Activated CD8-positive, alpha-beta memory T cell treated with anti-CD3 and anti-CD28 coated beads for 48 hours (primary cell): ENCODE measurements at regions not wholly inside any gene's neighbourhood (a gene's known extent, or its start where the extent isn't known, plus 50 kb on each side); places are given as distances from the start of the nearest gene placed in this dataset.

Experiments used
- DNase-seq, 3 experiments: peaks; one replicate each; pipeline ENCODE4 v3.0.0-alpha.2; 2020; ENCODE audit warnings: low read depth in 2 of 3, low spot score in 2 of 3

GRCh38 chr1:18011703-18012102 is 95.9 kb upstream of the IGSF21 start:
- DNase-seq, result no peak

- no peak for DNase-seq
Measured at GRCh38 chr1:18012686-18013085, 94.9 kb upstream of the IGSF21 start.

GRCh38 chr1:18013216-18013615 is 94.4 kb upstream of the IGSF21 start:
- no peak for DNase-seq

- DNase-seq, result no peak
Measured at GRCh38 chr1:18015719-18016118, 91.9 kb upstream of the IGSF21 start.

- DNase-seq, result no peak
Measured at GRCh38 chr1:18018366-18018765, 89.2 kb upstream of the IGSF21 start.

- no peak for DNase-seq
Measured at GRCh38 chr1:18020021-18020817, 87.4 kb upstream of the IGSF21 start.

GRCh38 chr1:18021242-18021641 is 86.4 kb upstream of the IGSF21 start:
- no peak for DNase-seq

GRCh38 chr1:18032172-18032859 is 75.3 kb upstream of the IGSF21 start:
- no peak for DNase-seq

- no peak for DNase-seq
Measured at GRCh38 chr1:18035145-18035544, 72.5 kb upstream of the IGSF21 start.

- DNase-seq, result no peak
Measured at GRCh38 chr1:18037651-18038050, 69.9 kb upstream of the IGSF21 start.

- no peak for DNase-seq
Measured at GRCh38 chr1:18038051-18038450, 69.5 kb upstream of the IGSF21 start.

GRCh38 chr1:18039102-18039501 is 68.5 kb upstream of the IGSF21 start:
- no peak for DNase-seq

- DNase-seq, result no peak
Measured at GRCh38 chr1:18041102-18041501, 66.5 kb upstream of the IGSF21 start.

GRCh38 chr1:18041685-18042355 is 65.8 kb upstream of the IGSF21 start:
- no peak for DNase-seq

GRCh38 chr1:18043871-18044270 is 63.7 kb upstream of the IGSF21 start:
- no peak for DNase-seq

- DNase-seq, result no peak
Measured at GRCh38 chr1:18045203-18045602, 62.4 kb upstream of the IGSF21 start.

GRCh38 chr1:18045621-18046020 is 62.0 kb upstream of the IGSF21 start:
- DNase-seq, result no peak

GRCh38 chr1:18047122-18047521 is 60.5 kb upstream of the IGSF21 start:
- DNase-seq, result no peak

- no peak for DNase-seq
Measured at GRCh38 chr1:18049228-18049627, 58.4 kb upstream of the IGSF21 start.

- no peak for DNase-seq
Measured at GRCh38 chr1:18052671-18053070, 54.9 kb upstream of the IGSF21 start.

GRCh38 chr1:18055156-18055555 is 52.4 kb upstream of the IGSF21 start:
- no peak for DNase-seq

- no peak for DNase-seq
Measured at GRCh38 chr1:18056545-18056944, 51.1 kb upstream of the IGSF21 start.
